ENCODE measurements at regions not wholly inside any gene's neighbourhood (a gene's known extent, or its start where the extent isn't known, plus 50 kb on each side); places are given as distances from the start of the nearest gene placed in this dataset.

DNA sequence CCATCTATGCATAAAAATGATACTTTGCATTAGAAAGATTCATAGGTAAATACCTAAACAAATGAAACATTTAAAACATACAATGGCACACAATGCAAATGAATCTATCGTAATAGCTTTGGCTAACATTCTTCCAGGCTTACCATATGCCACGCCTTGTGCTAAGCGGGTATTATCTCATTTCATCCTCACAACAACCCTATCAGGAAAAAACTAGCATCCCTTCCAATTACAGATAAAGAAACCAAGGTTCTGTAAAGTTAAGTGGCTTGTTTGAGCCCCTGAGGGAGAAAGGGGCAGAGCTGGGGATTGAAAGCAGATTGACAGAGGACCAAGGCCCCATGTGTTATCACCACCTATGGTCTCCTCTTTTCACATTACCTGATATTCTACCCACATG, 145.4 kb upstream of the ETAA1 start:
- no peak for DNase-seq

DNA sequence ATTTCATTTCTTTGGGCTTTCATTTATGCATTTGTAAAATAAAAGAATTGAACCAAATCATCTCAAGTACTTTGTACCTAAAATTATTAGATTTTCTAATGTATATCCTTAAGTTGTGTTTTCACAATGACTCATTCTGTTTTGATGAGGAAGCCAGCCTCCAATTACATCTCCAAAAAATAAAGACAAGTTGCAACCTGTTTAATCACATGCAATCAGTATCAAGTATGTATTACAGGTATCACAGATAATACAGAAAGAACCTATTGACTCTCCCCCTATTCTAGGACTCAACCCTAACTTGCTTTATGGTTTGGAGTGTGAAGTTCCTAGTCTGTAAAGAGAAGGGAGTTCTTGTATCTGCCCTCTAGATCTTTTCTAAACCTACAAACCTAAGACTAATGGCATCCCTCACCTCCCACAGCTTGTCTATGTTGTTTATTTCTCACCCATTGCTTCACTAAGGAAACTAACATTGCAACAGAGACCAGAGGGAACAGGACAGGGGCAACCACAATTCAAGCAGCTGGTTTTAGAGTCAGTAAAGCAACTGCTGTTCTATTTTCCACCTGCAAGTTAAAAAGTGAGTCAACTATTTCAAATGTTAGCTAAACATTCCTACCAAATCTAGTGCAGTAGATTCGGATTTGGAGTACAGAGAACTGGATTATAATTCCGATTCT, 141.1 kb upstream of the ETAA1 start:
- peak; percentile 22 for DNase-seq

DNA sequence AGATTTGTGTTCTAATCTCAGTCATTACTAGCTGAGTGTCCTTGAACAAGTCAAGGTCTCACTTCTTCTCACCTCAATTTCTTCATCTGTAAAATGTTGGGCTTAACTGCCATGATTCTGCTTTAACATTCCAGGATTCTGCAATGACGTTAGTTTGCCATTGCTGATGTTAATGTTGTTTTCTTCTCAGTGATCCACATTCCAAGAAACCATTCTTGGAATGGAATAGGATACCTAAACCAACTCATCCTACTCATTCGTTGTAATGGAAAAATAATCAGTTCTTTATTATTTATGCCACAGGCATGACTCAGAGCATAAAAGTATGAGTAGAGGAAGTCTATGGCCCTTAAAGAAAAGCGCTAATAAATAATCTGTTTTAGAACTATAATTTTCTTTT, 140.2 kb upstream of the ETAA1 start:
- peak; percentile 68 for DNase-seq

DNA sequence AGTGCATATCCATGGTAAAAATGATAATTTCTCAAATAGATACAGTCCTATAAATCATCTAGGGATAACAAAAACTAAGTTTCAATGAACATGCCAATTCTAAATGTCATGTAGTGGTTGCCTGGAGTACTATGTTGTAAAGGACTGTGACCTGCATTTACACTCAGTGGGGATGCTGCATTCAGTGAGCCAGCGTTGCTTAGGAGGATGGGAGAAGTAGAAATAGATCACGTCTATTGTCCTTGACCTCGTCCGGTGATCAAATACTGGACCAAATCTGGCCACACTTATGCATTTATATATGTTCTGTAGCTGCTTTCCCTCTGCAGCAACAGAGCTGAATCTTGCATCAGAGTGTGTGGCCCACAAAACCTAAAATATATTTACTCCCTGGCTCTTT, 139.0 kb upstream of the ETAA1 start:
- DNase-seq: peak; percentile 4

DNA sequence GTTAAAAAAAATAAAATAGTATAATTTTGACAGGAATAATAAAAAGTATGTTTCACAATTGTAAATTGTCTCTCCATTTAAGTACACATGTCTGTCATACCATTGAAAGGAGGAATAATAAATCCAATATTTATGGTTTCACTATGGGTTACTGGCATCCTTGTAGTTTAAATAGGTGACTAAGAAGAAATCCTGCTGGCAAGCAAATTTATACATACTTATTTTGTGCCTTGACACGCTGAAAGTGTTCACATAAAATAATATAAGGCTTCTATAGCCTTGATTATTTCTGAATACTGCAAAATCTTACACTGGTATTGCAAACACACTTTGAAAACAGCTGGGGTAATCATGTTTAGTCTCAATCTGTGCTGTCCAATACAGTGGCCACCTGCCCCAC, 138.3 kb upstream of the ETAA1 start:
- DNase-seq: peak; percentile 25

DNA sequence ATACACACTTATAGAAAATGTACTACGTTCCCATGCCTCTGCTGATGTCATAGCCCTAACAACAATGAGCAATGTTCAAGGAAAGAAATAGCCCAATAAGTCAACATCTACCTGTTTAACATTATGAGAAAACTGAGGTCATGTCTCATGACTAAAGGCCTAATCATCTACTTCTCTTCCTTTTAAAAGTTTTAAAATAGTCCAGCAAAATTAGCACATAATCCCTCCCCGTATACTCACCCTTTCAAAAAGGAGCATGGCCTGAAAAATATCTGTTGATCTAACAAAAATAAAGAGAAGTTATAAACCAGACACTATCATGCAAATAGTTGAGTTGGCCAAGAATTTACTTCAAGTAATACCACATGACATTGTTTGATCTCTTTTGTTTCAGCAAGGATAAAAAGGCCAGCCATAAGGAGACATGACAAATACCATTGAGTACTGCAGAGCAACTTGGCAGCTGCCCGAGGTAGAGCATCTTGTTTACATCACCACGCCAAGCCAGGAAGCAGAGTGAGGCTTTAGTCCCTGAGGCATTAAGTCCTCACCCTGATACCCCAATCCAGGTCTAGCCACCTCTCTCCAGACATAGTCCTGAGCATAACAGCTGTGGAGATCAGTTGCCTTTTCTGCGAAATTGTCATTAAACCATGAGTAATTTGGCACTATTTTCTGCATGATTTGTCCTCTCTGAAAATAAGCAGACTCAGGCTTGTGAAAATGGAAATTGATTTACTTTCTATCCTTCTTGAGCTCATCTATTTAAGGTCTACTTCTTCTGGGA, 137.4 kb upstream of the ETAA1 start:
- DNase-seq: peak; percentile 91

DNA sequence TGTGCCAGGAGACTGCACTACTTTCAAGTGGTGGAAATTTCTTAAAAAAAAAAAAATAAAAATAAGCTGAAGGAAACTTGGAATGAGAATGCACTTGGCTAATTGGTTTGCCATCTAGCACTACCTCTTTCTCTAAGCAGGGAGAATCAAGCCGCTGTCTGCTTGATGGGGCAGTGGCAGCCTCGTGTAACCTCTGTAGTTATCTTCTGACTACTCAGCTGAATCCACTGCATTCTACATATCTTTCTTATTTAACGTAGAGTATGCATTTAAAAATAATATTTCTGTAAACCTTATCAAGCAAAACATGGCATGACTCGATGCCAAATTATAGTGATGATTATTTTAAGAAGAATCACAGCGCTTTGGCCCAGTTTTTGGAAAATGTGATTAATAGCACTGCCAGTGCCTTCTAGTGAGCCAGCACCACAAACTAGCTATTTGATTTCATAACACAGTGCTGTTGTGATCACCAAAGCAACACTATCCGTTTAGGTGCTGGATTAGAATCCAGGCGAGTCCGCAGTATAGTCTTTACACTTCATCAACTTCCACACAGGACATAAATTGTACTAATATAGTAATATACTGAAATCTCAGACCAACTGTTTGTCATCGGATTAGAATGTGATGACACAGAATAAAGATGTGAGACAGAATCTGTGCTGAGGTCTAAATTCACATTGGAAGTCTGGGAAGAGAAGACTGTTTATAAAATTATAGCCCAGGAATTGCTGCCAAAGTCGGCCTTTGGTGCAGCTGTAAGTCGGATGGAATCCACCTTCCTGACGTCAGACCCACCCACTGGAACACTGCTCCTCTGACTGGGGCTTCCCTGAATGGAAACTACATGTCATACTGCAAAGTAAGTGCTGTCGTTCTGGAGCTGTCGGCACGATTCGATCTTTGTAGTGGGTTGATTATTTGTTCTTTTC, 136.5 kb upstream of the ETAA1 start:
- peak; percentile 100 for DNase-seq

DNA sequence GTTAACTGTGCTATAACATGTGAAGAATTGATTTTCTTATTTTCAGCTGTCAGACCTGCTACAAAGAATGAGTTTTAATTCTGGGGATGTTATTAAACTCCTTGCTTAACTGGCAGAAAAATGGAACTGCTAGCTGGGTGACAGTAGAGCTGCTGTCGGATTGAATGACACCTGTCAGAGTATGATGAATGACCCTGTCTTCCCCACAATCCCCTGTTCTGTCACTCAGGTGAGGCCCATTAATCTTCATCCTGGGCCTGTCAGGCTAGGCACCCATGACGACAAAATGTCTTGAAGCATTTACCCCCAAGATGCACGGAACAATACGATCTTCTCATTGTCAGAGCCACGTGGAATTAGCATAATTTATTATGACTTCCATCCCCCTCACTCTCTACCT, 129.9 kb upstream of the ETAA1 start:
- DNase-seq: no peak

DNA sequence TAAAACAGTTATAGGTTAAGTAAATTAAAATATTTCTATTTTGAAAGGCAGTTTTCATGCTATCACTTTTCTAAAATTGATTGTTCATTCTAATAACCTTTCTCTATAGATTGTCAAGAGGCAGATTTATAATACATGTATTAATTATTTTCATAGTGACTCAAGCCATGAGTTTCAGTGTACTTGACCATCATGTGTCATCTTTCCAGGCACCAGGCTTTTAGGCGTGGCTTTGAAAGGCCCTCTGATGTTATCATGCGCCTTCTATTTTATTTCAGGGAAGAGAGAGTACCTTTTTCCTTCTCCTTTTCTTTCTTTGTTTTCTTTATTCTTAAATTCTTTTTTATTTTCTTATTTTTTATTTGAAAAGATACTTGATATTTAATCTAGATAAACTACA, 128.3 kb upstream of the ETAA1 start:
- DNase-seq: peak; percentile 23

DNA sequence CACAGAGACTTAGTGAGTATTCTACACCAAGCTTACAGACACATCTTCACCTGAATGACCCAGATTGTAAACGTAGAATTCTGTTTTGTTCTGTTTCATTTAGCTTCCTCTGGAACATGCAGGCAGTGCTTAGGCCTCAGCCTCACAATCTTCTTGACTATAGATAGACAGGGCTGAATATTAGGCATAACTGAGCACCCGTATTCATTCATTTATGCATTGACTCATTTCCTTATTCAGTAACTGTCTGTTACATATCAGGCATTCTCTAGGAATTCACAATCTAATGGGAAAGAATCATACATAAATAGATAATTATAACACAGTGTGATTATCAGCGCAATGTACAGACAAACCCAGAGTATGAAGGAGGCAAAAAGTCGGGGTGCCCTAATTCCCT, 124.9 kb upstream of the ETAA1 start:
- DNase-seq: peak; percentile 44

DNA sequence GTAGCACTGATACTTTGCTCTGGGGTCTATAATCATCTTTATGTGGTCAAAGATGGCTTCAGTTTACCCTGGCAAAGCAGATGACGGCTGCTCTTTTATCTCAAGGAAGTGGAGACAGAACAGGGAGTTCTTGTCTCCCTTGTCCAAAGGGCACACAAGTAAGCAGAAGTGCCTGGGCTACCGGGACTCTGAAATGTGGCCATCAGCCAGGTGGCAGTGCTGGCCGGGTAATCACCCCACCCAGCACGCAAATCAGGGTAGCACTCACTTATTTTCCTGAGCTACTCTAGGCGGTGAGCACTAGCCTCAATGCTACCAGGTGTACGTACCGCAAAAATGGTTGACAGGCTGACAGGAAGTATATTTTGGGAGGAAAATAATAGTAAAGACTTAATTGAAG, 119.7 kb upstream of the ETAA1 start:
- DNase-seq: no peak

DNA sequence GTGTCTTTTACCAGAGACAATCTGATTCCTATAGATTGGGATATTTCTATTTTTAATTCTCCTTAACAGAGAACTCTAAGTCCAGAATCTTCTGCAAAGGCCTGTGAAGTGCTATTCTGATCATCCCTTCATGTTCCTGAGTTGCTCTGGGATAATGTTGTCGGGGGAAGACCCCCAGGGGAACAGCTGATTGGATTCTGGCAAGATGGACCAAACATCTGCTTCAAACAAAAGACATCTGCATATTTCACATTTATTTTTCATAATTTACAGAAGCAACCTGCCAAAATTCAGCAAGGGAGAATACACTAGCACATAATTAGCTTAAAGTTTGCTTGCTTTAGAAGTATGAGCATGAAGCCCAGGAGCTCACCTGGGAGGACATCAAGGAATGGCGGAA, 116.0 kb upstream of the ETAA1 start:
- no peak for DNase-seq

DNA sequence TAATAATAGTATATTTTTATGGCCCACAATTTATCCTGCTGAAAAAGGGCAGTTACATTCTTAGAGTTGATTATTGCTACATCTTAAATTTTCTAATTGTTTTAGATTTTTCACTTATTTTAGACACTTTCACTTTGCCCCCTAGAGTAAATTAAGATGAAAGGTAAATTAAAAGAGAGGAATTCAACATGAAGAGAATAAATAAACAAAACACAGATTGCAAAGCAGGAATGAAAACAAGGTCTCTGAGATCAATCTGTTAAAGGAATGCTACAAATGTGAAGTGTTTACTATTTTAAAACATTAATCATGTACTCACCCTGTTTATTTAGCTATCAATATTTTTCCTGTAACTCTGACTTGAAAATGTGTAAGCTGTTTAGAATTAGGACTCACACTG, 113.5 kb upstream of the ETAA1 start:
- no peak for DNase-seq

DNA sequence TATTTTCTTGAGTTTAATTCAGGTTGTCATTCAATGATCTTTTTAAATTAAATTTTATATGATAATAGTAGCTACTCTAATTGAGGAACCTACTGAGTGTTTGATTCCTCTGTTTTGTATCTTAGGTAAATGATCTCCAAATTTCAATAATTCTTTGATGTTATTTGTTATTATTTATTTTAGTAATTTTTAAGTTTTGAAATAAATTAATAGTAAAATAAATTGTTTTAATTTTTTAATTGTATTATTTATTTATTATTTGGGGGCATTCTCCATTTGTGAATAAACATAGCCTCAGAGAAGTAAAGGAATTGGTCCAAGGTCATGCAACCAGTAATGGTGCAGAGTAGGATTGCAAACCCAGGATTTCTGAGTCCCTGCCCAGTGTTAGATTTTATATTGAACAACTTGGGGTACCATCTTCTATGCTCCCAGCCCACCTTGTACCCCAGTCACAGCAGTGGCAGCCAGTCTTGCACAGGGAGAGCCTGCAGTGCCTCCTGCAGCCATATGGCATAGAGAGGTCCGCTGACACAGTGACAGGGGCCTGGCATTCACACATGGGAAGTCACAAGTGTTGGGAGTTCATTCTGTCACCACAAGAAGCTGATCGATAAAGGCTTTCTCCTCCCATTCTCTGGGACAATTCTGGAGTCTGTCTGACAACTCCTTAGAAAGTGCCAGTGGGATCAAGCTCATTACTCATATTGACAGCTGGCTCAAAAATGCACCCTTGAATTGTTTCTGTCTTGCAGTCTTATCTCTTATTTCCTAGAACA, 110.0 kb upstream of the ETAA1 start:
- no peak for DNase-seq

DNA sequence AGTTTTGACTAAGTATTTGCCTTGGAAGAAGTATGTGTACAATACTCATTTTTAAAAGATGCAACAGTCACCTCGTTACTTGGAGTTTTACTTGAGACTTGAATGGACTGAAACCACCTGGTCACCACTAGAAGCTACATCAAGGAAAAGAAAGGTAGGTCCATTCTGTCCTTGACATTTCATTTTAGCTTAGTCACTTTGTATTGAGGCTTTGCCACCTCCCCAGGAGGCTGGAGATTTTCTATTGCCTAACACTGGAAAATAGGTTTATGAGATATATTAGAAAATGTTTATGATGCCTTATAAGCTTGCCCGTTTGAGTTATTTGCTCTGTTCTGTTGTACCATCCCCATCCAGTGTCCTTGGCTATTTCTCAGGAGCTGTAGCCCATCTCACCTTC, 107.9 kb upstream of the ETAA1 start:
- DNase-seq: no peak

DNA sequence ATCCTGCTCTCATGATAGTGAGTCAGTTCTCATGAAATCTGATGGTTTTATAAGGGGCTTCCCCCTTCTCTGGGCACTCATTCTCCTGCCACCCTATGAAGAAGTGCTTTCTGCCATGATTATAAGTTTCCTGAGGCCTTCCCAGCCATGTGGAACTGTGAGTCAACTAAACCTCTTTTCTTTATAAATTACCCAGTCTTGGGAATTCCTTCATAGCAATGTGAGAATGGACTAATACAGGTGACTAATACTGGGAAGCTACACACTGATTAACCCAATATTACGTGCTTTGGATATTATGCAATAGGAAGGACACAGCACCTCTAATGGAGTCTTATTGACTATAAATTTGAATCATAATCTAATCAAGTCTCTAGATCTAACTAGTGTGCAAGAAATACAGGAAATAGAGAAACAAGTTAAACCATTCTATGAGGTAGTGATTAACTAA, 107.2 kb upstream of the ETAA1 start:
- DNase-seq: peak; percentile 83

DNA sequence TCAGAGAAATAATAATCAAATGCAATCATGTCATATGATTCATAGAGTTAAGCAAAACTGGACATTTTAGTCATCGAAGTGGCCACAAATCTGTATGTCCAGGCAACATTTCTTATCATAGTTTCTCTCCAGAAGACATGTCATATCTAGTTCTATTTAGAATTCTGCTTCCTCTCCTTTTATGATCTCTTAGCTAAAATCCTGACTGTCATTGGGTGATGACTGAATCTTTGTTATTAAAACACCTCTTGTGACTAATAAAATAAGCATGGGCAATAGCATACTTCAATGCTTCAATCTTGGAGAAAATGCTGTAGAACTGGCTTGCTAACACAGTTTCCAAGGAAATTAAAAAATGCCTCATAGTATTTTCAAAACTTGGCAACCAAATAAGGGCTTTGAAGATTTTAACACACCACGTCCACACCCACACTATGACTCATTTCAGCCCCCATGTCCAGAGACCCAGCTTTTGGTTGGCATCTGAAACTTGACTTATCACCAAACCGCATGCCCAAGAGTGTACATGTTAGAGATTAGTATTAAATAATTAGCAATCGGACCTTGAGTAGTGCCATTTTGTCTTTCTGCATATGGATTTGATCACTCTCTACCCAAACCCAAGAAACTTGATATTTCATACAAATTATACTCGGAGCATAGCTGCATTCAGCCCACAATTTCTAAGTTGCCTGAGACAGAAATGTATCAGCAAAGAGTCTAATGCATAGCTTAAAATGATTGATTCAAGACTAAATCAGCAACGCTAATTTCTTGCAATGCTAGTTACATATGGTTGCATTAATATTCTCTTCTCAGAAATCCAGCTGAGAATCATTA, 106.5 kb upstream of the ETAA1 start:
- peak; percentile 83 for DNase-seq

DNA sequence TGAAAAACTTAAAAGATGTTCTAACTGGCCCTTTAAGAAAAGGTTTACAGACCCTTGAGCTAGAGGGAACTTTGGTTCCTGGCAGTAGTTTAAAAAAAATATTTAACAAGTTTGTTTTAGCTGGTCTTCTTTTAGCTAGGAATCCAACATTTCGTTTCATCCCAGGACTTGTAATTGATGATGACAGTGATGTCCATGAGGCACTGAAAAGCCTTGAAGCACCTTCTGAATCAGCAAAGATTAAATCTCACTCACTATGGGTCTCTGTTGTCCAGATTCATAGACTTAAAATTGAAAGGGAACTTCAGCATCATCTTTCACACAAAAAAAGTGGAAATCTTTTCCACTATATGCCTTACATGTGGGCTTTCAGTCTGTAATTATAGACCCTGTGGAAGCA, 102.9 kb upstream of the ETAA1 start:
- no peak for DNase-seq

DNA sequence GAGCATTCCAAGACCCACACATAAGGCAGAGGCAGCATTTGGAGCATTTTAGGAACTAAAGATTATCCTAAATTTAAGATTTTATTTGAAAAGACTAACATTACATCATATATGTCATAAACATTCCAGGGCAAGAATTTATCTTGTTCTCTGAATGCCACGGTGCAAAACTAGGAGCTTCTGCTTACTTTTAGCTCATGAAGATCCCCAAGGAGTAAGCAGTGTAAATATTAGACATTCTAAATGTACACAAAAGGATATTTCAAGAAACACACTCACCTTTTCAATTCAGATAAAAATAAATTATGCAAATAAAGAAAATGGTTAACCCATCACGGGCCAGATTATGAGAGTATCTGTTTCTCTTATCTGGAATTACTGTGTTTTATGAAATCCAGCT, 101.7 kb upstream of the ETAA1 start:
- DNase-seq: no peak

DNA sequence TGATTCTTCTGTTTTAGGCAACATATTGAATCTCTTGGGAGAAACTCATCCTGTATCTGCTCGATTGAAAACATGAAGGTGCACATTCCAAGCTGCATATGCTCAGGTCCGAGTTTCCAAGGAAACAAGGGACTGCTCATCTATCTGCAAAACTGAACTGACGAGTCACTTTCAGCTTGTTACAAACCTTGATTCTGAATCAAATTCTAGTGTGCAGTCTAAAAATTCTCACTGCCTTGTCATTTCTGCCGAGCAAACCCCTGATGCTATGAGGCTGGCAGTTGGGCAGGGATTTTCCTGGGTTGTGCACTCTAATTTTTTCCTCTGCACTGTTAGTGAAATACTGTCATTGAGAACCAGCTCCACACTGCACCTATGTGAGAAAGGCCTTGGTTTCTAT, 101.3 kb upstream of the ETAA1 start:
- DNase-seq: peak; percentile 38

DNA sequence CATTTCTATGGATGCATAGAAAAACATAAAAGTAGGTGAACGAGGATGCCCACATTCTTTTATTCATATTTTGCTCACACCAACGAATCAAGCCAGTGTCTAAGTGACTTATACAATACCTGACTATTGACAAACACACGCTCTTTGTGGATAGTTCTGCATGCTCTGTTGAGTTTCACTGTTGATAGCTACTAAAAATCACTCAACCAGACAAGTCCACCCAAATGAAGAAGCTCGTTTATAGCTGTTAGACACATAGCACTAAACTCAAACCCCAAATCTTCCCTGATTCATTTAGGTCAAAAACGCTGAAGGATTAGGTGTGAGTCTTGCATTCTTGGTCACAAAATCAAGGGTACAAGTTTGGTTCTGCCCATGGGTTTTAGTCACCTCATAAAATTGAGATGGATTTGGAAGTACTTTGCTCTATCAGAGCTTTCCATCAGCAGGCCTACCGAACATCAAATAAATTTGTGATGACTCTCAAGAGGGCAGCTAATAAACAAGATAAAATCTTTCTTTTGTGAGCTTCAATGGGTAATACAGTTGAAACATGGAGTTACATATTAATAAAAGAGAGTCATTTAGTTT, 92.7 kb upstream of the ETAA1 start:
- no peak for DNase-seq
